CD4-positive, alpha-beta T cell treated with Interleukin-17A for 1 hour (primary cell): ENCODE measurements at regions not wholly inside any gene's neighbourhood (a gene's known extent, or its start where the extent isn't known, plus 50 kb on each side); places are given as distances from the start of the nearest gene placed in this dataset.
A peak's percentile ranks its signal among the peaks of the same experiment; 100 is the strongest.
"Not testable (repeated sequence)": the region's sequence is repeated elsewhere in the genome, so short reads cannot be mapped to it uniquely, and the experiment has no call there.

Source experiments
- DNase-seq: peaks from one replicate; pipeline ENCODE4 v3.0.0-alpha.2; 2020

DNA sequence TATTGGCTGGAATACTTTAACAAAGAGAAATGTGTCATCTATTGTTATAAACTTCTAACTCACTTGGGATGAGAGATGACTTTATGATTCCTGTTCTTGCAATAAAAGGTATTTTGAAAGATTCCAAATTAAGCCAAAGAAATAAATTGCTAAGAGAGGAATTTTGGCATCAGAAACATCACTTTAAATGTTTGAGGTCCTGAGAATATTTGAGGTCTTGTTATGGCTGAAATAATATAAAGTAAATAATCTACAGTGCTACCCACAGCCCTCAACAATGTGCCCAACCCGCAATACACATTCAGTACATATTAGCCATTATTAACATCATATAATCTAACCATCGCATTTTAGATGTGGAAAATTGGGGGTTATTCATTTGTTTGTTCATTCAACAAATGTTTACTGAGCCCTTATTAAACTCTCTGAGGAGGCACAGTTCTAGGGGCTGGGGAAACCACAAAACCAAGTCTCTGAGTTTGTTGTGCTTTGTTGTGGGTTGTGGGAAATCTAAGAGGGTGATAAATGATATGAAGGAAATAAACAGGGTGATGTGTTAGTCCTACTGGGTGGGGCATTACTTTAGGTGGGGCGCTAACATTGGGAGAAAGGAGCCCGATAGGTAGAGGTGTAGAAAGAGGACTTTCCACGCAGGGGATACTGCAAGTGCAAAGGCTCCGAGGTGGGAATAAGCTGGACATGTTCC is 135.2 kb upstream of the CLINT1 start:
- peak; percentile 70 for DNase-seq

DNA sequence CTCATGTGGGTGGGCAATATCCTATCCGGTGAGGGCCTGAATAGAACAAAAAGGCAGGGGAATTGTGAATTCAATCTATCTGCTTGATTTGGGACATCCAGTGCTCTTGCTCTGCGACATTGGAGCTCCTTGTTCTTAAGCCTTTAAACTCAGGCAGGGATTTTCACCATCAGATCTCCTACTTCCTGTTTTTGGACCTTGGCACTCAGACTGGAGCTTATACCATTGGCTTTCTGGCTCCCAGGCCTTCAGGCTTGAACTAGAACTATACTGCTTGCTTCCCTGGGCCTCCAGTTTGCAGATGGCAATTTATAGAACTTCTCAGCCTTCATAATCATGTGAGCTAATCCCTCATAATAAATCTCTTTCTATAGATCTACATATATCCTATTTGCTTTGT is 134.3 kb upstream of the CLINT1 start:
- no peak for DNase-seq

DNA sequence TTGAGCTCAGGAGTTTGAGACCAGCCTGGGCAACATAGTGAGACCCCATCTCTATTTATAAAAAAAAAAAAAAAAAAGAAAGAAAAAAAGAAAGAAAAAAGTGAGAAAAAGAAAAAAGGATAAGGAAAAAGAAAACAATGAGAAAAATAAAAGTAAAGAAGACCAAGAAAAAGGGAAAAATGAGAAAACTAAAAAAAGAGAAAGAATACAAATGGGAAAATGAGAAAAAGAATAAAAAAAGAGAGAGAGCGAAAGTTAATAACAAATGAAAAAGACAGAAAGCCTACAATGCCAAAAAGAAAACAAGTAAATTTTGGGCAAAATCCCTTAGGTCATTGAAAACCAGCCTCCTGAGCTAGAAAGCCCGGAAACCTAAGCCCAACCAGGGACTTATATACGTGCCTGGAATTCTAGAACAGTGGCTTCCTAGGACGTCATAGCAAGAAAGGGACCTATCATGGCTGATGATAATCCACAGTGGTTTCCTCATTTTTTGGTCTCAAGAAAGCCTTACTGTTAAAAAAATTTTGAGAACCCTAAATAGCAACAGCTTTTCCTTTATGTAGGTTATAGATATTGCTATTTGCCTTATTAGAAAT is 131.7 kb upstream of the CLINT1 start:
- no peak for DNase-seq

DNA sequence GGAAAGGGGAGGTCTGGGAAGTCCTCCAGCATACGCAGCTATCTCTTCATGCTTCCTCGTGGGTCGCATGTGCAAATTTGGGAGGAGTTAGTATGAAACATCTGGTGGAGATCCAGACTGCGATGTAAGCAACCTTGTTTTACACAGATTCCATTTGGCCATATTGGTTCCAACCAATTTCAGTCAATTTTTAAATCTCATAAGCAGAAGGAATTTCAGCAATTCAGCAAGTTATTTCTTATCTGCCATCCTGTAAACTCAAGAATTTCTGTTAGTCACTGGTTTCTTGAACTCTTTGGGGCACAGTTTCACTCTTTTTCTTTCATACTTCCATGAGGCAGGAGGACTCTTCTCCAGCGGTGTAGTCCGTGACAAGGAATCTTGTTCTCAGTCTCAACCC is 130.4 kb upstream of the CLINT1 start:
- no peak for DNase-seq

DNA sequence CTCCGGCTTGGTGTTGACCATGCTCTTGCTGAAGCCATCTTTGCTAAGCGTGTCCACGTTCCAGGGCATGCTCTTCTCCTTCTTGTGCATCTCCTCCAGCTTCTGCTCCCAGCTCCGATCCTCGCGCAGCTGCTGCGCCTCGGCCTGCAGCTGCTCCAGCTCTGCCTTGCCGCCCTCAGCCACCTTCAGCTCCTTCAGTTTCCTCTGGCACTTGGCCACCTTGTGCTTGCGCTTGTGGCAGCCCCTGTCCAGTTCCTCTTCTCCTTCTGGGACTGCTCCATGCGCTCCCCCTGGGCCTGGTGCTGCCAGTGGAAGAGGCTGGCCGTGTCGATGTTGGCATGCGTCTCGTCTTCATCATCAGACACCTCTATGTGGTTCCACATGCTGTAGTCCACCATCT is 128.3 kb upstream of the CLINT1 start:
- DNase-seq = no peak

DNA sequence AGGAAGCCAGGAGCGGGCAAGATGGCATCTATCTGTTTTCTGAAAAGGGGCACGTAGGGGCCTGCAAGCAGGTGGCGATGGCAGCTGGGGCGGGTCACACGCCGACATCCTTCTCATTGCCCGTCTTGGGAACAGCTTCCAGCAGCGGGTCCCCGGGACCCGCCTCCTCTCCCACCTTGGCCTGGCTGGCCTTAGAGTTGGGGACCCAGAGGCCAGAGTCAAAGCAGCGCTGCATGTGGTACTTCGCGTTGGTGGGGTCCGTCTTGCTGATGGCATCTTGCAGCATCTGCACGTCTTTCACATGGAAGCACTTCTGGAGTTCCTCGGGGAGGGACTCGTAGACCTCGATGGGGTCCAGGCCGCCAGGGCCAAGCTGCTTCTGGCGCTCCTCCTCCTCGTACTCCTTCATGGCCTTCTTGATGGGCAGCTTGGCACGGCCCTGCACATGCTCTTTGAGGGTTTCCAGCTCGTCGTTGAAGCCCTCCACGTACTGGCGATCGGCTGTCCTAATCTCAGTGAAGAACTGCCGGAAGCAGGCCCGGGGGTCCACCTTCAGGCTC is 127.6 kb upstream of the CLINT1 start:
- DNase-seq = no peak

DNA sequence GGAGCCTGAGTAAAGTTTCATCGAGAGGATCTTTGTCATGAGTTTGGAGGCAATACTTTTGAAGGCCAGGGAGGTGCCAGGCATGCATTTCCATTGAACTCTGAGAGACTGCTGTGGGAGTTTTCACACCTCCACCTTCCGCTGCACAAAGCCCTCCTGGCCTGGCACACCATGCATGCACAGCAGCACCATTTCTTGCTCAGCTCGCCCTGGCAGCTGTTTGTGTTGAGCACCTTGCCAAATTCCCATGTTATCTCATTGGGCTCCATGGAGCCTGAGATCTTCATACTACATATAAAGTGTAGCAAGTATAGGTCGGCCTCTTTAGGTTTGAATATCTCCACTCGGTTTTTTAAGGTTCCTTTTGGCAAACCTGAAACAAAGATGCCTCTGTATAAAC is 125.7 kb upstream of the CLINT1 start:
- DNase-seq = no peak

DNA sequence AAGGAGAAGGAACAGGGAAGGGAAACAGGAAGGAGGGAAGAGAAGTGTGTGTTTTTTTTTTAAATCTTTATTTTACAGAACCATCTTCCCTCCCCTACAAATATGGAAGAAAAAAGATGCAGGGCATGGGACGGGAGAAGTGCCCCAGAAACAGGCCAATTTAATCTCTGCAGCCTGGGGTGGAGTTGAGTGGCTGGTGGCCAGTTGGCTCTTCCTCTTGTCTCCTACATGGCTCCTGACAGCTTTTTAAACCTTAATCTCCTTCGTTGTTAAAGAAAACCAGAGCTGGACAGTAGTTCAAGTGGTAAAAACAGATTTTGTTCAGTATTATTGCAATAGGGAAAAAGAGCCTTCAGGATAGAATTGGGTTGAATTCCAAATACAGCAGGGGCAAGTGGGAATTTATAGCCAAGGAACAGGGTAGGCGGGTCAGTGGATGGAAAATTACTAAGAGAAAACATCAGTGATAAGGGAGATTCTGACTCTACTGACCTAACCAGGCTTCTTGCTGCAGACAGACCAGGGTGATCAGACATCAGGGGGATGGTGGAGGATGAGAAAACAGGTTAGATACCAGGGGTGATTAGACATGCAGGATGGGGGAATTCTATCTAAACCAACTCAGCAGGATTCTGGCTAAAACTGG is 125.1 kb upstream of the CLINT1 start:
- DNase-seq = no peak

DNA sequence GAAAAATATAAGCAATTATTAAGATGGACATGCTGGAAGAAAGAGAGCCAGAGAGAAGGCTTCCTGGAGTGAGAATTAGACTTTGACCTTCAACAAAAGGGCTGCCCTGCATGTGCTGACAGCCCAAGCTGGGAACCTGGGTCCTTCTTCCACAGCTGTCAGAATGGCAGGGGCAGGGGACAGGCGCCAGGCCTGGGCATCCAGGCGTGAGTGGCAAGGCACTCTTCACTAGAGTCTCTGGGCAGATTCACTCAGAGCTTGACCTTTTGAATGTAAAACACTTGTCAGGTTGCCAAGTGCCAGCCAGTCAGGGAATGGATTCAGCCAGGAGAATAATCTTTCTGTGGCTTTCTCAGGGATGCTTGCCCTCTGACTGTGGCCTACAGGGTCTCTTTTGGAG is 119.1 kb upstream of the CLINT1 start:
- DNase-seq = no peak

DNA sequence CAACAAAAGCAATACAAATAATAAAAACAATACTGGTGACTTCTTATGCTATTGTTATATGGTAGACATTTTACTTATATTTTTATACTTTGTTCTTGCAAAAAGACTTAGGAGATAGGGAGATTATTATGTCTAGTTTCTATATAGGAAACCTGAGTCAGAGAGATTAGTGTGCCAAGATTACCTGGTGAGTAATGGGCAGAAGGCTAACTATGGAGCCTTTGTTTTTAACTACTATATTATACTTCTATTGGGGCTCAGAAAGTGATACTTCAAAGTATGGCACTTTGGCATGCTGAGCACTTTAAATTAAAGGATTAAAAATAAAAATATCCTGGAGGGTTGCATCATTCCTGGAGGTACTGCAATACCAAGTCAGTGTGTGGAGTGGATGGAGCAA is 117.5 kb upstream of the CLINT1 start:
- no peak for DNase-seq

DNA sequence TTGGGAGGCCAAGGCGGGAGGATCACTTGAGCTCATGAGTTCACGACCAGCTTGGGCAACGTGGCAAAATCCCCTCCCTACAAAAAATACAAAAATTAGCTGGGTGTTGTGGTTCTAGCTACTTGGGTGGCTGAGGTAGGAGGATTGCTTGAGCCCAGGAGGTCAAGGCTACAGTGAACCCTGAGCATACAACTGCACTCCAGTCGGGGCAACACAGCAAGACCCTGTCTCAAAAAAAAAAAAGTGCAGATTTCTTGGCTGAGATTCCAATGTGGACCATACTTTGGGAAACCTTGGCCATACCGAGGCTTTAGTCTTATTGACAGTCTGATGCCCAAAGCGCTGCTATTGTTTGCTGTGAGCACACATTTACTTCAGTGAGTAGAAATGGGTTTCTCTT is 113.6 kb upstream of the CLINT1 start:
- DNase-seq = no peak

DNA sequence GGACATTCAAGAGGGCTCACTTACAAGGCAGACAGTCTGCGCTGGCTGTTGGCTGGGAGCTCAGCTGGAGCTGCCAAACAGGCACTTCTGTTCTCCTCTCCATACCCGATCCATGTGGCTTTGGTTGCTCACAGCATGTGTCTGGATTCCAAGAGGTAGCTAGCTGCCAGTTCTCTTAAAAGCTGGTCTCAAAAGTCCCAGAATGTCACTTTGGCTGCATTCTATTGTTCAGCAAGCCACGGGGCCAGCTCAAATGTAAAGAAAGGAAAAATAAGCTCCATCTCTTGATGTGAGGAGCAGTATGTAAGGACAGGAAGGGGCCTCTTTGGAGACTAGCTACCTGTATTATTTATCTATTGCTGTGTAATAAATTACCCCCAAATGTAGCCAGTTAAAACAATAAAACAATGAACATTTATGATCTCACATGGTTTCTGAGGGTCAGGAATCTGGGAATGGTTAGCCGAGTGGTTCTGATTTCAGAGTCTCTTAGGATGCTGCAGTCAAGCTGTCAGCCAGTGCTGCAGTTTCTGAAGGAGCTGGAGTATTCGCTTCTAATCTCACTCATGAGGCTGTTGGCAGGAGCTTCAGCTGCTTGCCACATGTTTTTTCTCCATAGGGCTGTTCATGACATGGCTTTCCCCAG is 112.7 kb upstream of the CLINT1 start:
- no peak for DNase-seq

DNA sequence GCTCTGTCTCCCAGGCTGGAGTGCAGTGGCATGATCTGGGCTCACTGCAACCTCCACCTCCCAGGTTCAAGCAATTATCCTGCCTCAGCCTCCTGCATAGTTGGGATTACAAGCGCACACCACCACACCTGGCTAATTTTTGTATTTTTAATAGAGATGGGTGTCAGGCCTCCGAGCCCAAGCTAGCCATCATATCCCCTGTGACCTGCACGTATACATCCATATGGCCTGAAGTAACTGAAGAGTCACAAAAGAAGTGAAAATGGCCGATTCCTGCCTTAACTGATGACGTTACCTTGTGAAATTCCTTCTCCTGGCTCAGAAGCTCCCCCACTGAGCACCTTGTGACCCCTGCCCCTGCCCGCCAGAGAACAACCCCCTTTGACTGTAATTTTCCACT is 109.6 kb upstream of the CLINT1 start:
- not testable (repeated sequence) for DNase-seq

DNA sequence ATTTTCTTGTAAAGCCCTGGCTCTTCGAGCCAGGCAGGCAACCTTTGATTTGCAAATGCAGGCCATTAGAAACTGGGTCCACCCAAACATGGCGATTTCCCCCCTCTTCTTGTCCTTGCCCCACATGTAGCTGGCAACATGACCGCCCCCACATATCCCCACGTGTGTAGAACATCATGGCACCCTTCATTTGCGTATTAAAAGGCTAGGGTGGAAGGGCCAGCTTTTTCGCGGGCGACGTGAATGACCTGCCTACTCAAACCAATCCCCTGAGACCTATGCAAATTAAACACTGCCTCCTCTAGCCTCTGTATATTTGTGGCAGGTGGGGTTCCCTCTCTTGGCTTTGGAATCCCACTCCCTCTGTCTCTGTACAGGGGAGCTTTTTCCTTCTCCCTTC is 107.0 kb upstream of the CLINT1 start:
- no peak for DNase-seq

DNA sequence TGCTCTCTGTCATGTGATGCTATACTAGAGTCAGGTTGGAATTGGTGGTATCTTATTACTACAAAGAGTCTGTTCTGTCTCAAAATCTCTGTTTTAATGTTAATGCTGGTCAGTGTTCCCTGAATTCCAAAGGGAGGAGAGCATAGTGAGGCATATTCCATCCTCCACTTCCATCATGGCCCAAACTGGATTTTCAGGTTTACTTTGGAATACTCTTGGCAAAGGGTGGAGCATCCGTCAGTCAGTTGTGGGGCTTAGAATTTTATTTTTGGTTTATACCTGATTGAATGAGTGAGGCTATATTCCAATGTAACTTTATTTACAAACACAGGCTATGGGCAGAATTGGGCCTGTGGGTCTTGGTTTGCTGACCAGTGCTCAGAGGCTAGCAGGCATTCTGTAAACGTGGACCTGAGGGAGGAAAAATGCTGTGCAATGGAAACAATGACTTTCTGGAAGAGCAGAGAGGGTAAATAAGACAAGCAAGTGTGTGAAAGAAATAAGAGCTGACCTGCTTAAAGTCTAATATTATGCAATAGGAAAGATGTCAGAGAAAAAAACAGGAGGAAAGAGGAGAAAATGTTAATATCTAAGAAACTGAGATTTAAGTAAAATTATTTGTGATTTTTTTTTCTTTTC is 106.2 kb upstream of the CLINT1 start:
- no peak for DNase-seq

DNA sequence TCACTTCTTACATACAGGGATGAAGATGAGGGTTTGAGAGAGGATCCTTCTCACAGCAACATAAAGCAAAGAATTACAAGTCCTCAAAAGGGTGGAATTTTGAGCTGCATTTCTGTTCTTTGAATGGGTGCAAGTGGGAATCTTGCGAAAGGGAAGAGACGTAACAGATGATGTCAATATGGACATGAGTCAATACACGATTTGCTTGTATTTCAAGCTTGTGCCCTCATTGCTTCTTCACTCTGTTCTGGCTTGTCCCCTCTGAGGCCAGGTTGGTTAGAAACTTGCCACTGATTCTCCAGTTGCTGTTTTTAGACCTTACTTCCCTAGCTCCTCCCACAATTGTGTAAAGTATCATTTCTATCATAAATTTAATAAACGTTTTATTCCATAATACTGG is 104.8 kb upstream of the CLINT1 start:
- DNase-seq = no peak

DNA sequence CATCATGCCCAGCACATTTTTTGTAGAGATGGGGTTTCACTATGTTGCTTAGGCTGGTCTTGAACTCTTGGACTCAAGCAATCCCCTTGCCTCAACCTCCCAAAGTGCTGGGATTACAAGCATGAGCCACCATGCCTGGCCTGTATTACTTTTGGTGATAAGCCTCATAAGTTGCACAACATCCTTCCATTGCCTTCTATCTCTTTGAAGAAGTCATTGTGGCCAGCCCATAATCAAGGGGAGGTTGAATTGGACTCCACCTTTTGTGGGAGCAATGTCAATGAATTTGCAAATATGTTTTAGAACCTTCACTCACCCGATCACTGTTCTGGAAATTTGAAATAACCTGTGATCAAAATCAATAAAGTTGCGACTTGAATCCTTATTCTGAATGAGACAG is 104.3 kb upstream of the CLINT1 start:
- no peak for DNase-seq

DNA sequence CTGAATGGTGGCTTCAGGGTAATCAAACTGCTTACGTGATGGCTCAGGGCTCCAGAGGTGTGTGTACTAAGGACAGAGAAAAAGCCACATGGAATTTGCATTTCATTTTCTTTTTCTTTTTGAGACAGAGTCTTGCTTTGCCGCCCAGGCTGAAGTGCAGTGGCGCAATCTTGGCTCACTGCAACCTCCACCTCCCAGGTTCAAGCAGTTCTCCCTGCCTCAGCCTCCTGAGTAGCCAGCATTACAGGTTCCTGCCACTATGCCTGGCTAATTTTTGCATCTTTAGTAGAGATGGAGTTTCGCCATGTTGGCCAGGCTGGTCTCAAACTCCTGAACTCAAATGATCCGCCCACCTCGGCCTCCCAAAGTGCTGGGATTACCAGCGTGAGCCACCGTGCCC is 103.7 kb upstream of the CLINT1 start:
- not testable (repeated sequence) for DNase-seq

DNA sequence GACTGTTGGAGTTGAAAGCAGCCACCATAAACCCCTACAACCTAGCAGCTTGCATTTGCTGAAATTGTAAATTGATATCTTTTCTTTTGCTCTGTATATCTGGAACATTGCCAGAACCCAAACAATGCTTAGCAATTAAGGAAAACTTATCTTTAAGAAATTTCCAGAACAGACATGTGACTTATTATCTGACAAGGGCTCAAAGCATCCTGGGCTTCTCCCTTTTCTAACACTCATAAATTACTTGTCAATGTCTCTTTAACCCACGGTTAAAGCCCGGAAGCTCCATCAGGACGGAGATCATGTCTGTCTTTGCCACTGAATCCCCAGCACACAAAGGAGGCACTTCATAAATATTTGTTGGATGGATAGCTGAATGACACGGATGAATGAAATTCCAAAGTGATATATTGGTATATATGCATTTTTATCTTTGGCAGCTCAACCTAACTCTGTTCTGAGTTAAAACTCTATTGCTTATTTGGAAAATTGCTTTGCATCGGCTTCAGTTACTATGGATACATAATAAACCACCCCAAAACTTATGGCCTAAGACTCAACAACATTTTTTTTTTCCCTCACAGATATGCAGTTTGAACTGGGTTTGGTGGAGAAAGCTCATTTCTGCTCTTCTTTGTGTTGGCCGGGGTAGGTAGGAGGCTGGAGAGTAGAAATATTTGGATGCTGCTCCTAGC is 103.1 kb upstream of the CLINT1 start:
- no peak for DNase-seq

DNA sequence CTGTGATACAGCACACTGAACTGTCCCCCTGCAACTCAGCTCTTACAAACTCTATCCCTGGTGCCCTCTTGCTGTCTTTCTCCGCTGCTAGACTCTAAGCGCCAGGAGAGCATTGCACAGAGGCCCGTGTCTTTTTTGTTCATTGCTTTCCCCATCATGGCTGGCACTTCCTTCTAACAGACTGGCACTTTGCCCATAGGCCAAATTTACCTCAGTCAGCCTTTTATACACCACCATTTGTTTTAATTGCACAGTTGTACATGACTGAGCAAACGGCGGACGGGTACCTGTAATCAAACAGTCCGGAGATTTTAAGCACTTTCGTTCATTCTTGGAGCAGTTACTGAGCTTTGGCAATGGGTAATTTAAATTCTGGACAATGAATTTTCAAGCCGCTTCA is 102.2 kb upstream of the CLINT1 start:
- DNase-seq = no peak

DNA sequence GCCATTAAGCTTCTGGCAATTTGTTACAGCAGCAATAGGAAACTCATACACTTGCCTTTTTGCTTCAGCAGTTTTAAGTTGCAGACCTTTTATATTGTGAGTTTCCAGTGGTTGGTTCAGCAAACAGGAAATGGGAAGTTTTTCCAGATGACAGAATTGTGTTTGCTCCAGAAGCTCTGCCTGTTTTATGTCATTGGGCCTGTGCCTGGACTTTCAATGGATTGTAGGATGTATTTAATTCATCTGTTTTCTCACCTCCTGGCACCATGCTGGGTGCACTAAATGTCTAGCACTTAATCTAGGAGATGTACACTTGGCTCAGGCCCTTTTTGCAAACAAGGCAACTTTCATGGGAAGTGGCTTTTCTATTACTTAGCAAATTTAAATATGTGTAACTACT is 100.4 kb upstream of the CLINT1 start:
- no peak for DNase-seq

DNA sequence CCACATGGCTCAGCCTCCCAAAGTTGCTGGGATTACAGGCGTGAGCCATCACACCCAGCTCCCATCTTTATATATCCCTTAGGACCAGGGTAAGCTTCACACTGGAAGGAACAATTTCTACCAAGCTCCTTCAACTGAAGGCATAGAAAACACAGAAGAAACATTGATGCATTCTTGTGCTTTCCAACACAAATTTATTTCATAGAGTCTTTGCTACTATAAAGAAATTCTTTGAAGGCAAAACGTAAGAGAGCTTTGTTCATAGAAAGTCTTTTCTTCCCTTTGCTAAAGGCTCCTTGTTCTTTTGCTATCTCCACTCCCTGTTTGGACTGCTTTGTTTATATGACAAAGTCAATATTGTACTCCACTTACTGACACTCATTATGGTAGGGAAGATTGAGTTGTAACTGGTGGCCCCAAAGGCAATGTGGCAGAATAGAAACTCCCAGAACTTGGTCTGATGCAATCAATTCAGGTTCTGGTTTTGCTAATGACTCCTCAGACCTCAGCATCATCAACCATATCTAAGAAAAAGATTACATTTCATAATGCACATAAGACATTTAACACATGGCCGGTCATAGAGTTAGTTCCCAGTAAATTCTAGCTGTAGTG is 97.4 kb upstream of the CLINT1 start:
- DNase-seq = no peak
